ENCODE measurements at regions not wholly inside any gene's neighbourhood (a gene's known extent, or its start where the extent isn't known, plus 50 kb on each side); places are given as distances from the start of the nearest gene placed in this dataset.

DNA sequence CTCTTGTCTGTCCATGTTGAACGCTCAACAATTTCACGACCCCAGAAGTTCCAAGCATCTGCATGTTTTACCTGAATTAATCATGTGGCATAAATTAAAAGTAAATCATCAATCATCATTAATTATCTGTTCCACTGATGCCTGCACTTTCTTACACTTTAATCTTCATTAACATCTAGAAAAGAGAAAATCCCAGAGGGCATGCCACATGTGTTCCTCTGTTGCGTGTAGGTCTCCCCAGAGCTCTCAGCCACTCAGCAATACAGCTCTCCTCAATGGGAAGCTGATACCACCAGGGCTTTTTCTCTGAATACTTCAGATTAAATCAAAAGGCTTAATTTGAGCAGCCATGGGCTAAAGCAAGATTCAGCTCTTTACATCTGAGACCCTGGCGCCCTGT is 722.4 kb upstream of the TENM3 start:
- Histone ChIP-seq H3K9ac (ENCODE audit: insufficient read depth, low read length, poor library complexity, severe bottlenecking) (no peak overlapping the region), H2AFZ (ENCODE audit: insufficient read depth, low read depth, low read length, poor library complexity, severe bottlenecking) (no peak overlapping the region), H3K36me3 (replicated peaks in 1 of 2; ENCODE audit: control insufficient read depth in 1 of 2, insufficient read depth in 2 of 2, low read length in 2 of 2) (no peaks in the 10 kb centered on the region), H3K9me3 (replicated peaks in 1 of 2; ENCODE audit: control insufficient read depth in 1 of 2, insufficient read depth in 1 of 2, low read length in 2 of 2) (no peaks in the 10 kb centered on the region), H3K4me2 (replicated peaks; ENCODE audit: extremely low read depth, low read length, poor library complexity, severe bottlenecking) (no peak overlapping the region), H3K79me2 (ENCODE audit: insufficient read depth, low read length) (no peaks in the 10 kb centered on the region), H3K4me1 (ENCODE audit: control insufficient read depth in 1 of 2, insufficient read depth in 2 of 2, low read length in 2 of 2) (no peaks in the 10 kb centered on the region), H3K27ac (ENCODE audit: low read depth in 1 of 2, low read length in 2 of 2) (no peak overlapping the region), H4K20me1 (ENCODE audit: insufficient read depth, low read length) (no peaks in the 10 kb centered on the region), H3K4me3 (replicated peaks in 1 of 3; ENCODE audit: low read depth in 2 of 3, low read length in 3 of 3) (no peak overlapping the region), H3K27me3 (ENCODE audit: control insufficient read depth in 2 of 2, insufficient read depth in 2 of 2, low read length in 2 of 2) (no peaks in the 10 kb centered on the region)
- no peak for TF ChIP-seq CTCF (IDR thresholded peaks at IDR 0.05)
- WGBS (ENCODE audit: insufficient coverage): 100% methylated on average over 1 of the region's 4 CpGs
- Mint-ChIP-seq H3K27ac (peak overlapping the region in 1 of 7 donors; percentile 21), H3K36me3 (no peaks in the 10 kb centered on the region), H3K27me3 (ENCODE audit: low read depth in 3 of 3) (peaks cover 0 to 3% (median 0%) of the 10 kb centered on the region in 3 donors), H3K4me3 (no peak overlapping the region), H3K9me3 (peaks cover 0 to 2% (median 0%) of the 10 kb centered on the region in 7 donors), H3K4me1 (no peaks in the 10 kb centered on the region)
- DNase-seq: no peak
- intact Hi-C loops (cut with micrococcal nuclease): loop anchor here in 1 of 2 donors (10.0 kb wide), 1 partner anchor 856 kb away; no protein-coding TSS in a partner anchor

DNA sequence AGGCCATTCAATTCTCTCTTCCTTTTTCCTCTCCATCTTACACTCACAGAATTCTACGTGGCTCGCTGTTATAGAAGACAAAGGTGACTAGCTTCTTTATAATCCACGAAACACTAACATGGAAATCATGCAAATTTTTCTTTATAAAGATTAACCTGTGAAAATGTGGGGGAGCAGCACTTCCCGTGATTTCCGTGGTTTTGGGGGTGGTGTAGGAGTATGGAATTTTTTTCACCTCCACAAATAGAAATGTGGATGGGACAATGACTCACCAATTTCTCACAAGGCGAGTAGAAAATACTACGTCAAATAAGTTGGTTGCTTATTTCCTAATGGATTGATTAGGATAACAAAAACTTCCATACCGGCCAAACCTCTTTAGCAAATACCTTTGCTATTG is 719.2 kb upstream of the TENM3 start:
- Histone ChIP-seq H3K79me2 (ENCODE audit: insufficient read depth, low read length) (no peaks in the 10 kb centered on the region), H3K9ac (ENCODE audit: insufficient read depth, low read length, poor library complexity, severe bottlenecking) (no peak overlapping the region), H3K27ac (ENCODE audit: low read depth in 1 of 2, low read length in 2 of 2) (no peak overlapping the region), H3K36me3 (replicated peaks in 1 of 2; ENCODE audit: control insufficient read depth in 1 of 2, insufficient read depth in 2 of 2, low read length in 2 of 2) (no peaks in the 10 kb centered on the region), H3K4me3 (replicated peaks in 1 of 3; ENCODE audit: low read depth in 2 of 3, low read length in 3 of 3) (no peak overlapping the region), H3K4me2 (replicated peaks; ENCODE audit: extremely low read depth, low read length, poor library complexity, severe bottlenecking) (no peak overlapping the region), H3K9me3 (replicated peaks in 1 of 2; ENCODE audit: control insufficient read depth in 1 of 2, insufficient read depth in 1 of 2, low read length in 2 of 2) (no peaks in the 10 kb centered on the region), H2AFZ (ENCODE audit: insufficient read depth, low read depth, low read length, poor library complexity, severe bottlenecking) (no peak overlapping the region), H4K20me1 (ENCODE audit: insufficient read depth, low read length) (no peaks in the 10 kb centered on the region), H3K4me1 (ENCODE audit: control insufficient read depth in 1 of 2, insufficient read depth in 2 of 2, low read length in 2 of 2) (no peaks in the 10 kb centered on the region), H3K27me3 (ENCODE audit: control insufficient read depth in 2 of 2, insufficient read depth in 2 of 2, low read length in 2 of 2) (no peaks in the 10 kb centered on the region)
- H3K4me1 Mint-ChIP-seq: no peaks in the 10 kb centered on the region
- H3K9me3 Mint-ChIP-seq: no peaks in the 10 kb centered on the region
- TF ChIP-seq CTCF (IDR thresholded peaks at IDR 0.05): no peak
- H3K36me3 Mint-ChIP-seq: no peaks in the 10 kb centered on the region
- peaks cover 0 to 3% (median 1%) of the 10 kb centered on the region in 3 donors for H3K27me3 Mint-ChIP-seq (ENCODE audit: low read depth in 3 of 3)
- WGBS (ENCODE audit: insufficient coverage): no CpG with 5 or more reads among the region's 8 CpGs
- no peak for DNase-seq
- H3K4me3 Mint-ChIP-seq: no peak overlapping the region
- no peak overlapping the region for H3K27ac Mint-ChIP-seq
- intact Hi-C loops (cut with micrococcal nuclease): loop anchor here in 1 of 2 donors (10.0 kb wide), 1 partner anchor 859 kb away; no protein-coding TSS in a partner anchor

Measured in CD14-positive monocyte (primary cell).